ENCODE measurements at regions not wholly inside any gene's neighbourhood (a gene's known extent, or its start where the extent isn't known, plus 50 kb on each side); places are given as distances from the start of the nearest gene placed in this dataset.

DNA sequence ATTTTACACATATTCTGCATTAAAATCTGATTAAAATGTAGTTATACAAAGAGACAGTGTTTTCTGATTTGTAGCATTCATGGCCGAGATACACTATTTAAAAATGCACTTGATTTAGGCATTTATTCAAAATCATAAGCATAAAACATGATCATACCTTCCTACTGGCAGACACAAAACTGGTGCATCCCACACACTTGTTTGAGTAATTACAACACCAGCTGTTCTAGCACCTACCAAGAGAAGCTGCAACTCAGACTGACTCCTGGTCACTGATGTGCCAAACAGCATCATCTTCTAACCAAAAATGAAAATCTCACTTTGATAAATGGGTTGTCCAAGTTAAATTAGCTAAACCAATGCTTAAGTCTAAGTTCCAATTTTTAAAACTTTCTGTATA is 262.7 kb upstream of the NSMCE3 start:
- TF ChIP-seq POLR2A (IDR thresholded peaks at IDR 0.05; ENCODE audit: low read depth) (no peak), EP300 (IDR thresholded peaks at IDR 0.05) (no peak)
- TF ChIP-seq, protein P1, sequence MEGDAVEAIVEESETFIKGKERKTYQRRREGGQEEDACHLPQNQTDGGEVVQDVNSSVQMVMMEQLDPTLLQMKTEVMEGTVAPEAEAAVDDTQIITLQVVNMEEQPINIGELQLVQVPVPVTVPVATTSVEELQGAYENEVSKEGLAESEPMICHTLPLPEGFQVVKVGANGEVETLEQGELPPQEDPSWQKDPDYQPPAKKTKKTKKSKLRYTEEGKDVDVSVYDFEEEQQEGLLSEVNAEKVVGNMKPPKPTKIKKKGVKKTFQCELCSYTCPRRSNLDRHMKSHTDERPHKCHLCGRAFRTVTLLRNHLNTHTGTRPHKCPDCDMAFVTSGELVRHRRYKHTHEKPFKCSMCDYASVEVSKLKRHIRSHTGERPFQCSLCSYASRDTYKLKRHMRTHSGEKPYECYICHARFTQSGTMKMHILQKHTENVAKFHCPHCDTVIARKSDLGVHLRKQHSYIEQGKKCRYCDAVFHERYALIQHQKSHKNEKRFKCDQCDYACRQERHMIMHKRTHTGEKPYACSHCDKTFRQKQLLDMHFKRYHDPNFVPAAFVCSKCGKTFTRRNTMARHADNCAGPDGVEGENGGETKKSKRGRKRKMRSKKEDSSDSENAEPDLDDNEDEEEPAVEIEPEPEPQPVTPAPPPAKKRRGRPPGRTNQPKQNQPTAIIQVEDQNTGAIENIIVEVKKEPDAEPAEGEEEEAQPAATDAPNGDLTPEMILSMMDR (IDR thresholded peaks at IDR 0.05), result no peak
